Lung (tissue), 11 donors: ENCODE measurements at regions not wholly inside any gene's neighbourhood (a gene's known extent, or its start where the extent isn't known, plus 50 kb on each side); places are given as distances from the start of the nearest gene placed in this dataset.

ENCODE experiments used
- ATAC-seq: fragments of 200-7000 bp; cut with Tn5 transposase; one replicate; pipeline ENCODE4 v1.9.1; 2020; ENCODE audit warnings: moderate number of reproducible peaks; ENCODE audit not compliant: insufficient read depth, low FRiP score
- DNase-seq, 3 donors: peaks; one replicate each; pipeline ENCODE4 v3.0.0-alpha.2; 2013 to 2017
- H3K27ac ChIP-seq, 2 donors: one replicate each; pipeline ENCODE4 v1.5.1; 2013; ENCODE audit warnings: mild to moderate bottlenecking in 2 of 2, moderate library complexity in 2 of 2, control low read depth in 1 of 2, inconsistent platforms in 1 of 2, low read depth in 1 of 2, low read length in 1 of 2
- H3K27me3 ChIP-seq, 3 donors: one replicate each; pipeline ENCODE4 v1.5.1; 2013; ENCODE audit warnings: low read length in 2 of 3; ENCODE audit not compliant: control insufficient read depth in 3 of 3, insufficient read depth in 3 of 3
- H3K36me3 ChIP-seq, 4 donors: one replicate each; pipeline ENCODE4 v1.5.1; 2013; ENCODE audit warnings: low read length in 4 of 4, mild to moderate bottlenecking in 1 of 4, moderate library complexity in 1 of 4; ENCODE audit not compliant: control insufficient read depth in 4 of 4, insufficient read depth in 4 of 4
- H3K4me1 ChIP-seq, 5 donors: one replicate each; pipeline ENCODE4 v1.5.1; 2013; ENCODE audit warnings: low read length in 5 of 5, mild to moderate bottlenecking in 2 of 5, moderate library complexity in 1 of 5; ENCODE audit not compliant: control insufficient read depth in 5 of 5, insufficient read depth in 5 of 5
- H3K4me3 ChIP-seq: one replicate; pipeline ENCODE4 v1.5.1; 2013; ENCODE audit warnings: mild to moderate bottlenecking, control low read depth, moderate library complexity
- H3K9ac ChIP-seq, 2 donors: one replicate each; pipeline ENCODE4 v1.5.1; 2013; ENCODE audit warnings: low read length in 2 of 2, control low read depth in 1 of 2; ENCODE audit not compliant: insufficient read depth in 1 of 2
- H3K9me3 ChIP-seq, 4 donors: one replicate each; pipeline ENCODE4 v1.5.1; 2013; ENCODE audit warnings: low read length in 3 of 4, mild to moderate bottlenecking in 1 of 4, moderate library complexity in 1 of 4; ENCODE audit not compliant: control insufficient read depth in 4 of 4, insufficient read depth in 3 of 4
- CTCF ChIP-seq: IDR thresholded peaks from 2 replicates; pipeline ENCODE4 v1.5.1; 2012; ENCODE audit warnings: mild to moderate bottlenecking; ENCODE audit errors: control extremely low read depth, extremely low read depth
- WGBS, 2 donors: extraction: QIAGEN DNeasy Blood & Tissue Kit; methylation state at CpG; one replicate each; pipeline ENCODE4 v1.1.7; 2013; 5-methylcytosine and 5-hydroxymethylcytosine counted together
- donor health status: control.
- donor health status: control.
- donor health status: Bipolar disorder and iron deficiency.
- donor health status: healthy.
- donor health status: DM: yes; HTN: yes; CAD: no.

- TF ChIP-seq CTCF, result no peak
- Histone ChIP-seq H3K4me1 (no peaks in the 10 kb centered on the region), H3K4me3 (no peak overlapping the region), H3K27ac (no peak overlapping the region), H3K36me3 (no peaks in the 10 kb centered on the region), H3K9ac (no peak overlapping the region), H3K9me3 (peaks cover 0 to 2% (median 0%) of the 10 kb centered on the region in 4 donors), H3K27me3 (no peaks in the 10 kb centered on the region)
- no peak for DNase-seq
- WGBS, 2 donors, result 93 to 95% methylated on average over 16 of the region's 16 CpGs
- no peak for ATAC-seq
These were observed 1273.6 kb upstream of the GBE1 start for GRCh38 chr3:83034806-83035703.

GRCh38 chr3:83033133-83033532 is 1271.7 kb upstream of the GBE1 start:
- peak in 1 of 3 donors; percentile 9 for DNase-seq
- peaks cover 0 to 2% (median 0%) of the 10 kb centered on the region in 4 donors for H3K9me3 ChIP-seq
- H3K36me3 ChIP-seq, result no peaks in the 10 kb centered on the region
- no peak for TF ChIP-seq CTCF
- no peak overlapping the region for H3K9ac ChIP-seq
- H3K27ac ChIP-seq, result no peak overlapping the region
- ATAC-seq, result no peak
- no peaks in the 10 kb centered on the region for H3K27me3 ChIP-seq
- no peaks in the 10 kb centered on the region for H3K4me1 ChIP-seq
- H3K4me3 ChIP-seq, result no peak overlapping the region

- no peak for TF ChIP-seq CTCF
- Histone ChIP-seq H3K9ac (no peak overlapping the region), H3K4me3 (no peak overlapping the region), H3K9me3 (no peaks in the 10 kb centered on the region), H3K27ac (no peak overlapping the region), H3K27me3 (no peaks in the 10 kb centered on the region), H3K36me3 (no peaks in the 10 kb centered on the region), H3K4me1 (no peaks in the 10 kb centered on the region)
- no peak for DNase-seq
- no peak for ATAC-seq
- WGBS, 2 donors, result 79 to 80% methylated on average over 3 of the region's 3 CpGs
These were observed 1261.6 kb upstream of the GBE1 start for GRCh38 chr3:83023086-83023485.
